ENCODE measurements at regions not wholly inside any gene's neighbourhood (a gene's known extent, or its start where the extent isn't known, plus 50 kb on each side); places are given as distances from the start of the nearest gene placed in this dataset.

DNA sequence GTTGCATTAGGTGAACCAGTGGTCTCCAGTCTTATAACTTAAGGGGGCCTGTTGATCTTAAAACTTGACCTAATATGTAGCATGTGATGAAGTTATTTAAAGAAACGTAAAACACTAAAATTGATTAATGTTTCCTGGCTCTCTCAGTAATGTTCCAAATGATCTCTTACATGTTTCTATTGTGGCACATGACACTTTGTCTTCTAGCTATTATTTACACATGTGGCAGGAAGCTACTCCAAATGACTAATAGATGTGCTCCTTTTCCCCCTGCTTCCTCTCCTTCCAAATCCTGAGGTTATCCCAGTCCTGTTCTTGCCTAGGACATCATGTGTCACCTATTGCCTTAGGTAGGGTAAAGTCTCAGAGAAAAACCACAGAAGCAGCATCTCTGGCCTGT is 89.4 kb downstream of the FAS start:
- TF ChIP-seq, protein P1, sequence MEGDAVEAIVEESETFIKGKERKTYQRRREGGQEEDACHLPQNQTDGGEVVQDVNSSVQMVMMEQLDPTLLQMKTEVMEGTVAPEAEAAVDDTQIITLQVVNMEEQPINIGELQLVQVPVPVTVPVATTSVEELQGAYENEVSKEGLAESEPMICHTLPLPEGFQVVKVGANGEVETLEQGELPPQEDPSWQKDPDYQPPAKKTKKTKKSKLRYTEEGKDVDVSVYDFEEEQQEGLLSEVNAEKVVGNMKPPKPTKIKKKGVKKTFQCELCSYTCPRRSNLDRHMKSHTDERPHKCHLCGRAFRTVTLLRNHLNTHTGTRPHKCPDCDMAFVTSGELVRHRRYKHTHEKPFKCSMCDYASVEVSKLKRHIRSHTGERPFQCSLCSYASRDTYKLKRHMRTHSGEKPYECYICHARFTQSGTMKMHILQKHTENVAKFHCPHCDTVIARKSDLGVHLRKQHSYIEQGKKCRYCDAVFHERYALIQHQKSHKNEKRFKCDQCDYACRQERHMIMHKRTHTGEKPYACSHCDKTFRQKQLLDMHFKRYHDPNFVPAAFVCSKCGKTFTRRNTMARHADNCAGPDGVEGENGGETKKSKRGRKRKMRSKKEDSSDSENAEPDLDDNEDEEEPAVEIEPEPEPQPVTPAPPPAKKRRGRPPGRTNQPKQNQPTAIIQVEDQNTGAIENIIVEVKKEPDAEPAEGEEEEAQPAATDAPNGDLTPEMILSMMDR (IDR thresholded peaks at IDR 0.05): no peak
- no peak for TF ChIP-seq POLR2A (IDR thresholded peaks at IDR 0.05)

Data from uterus (tissue), 2 donors.